ENCODE measurements at regions not wholly inside any gene's neighbourhood (a gene's known extent, or its start where the extent isn't known, plus 50 kb on each side); places are given as distances from the start of the nearest gene placed in this dataset.

GRCh38 chr16:73565263-73565662 is 517.3 kb upstream of the ZFHX3 start:
- TF ChIP-seq CTCF (IDR thresholded peaks at IDR 0.05) (peak in 1 of 6 experiments; percentile 11), POLR2A (IDR thresholded peaks at IDR 0.05) (no peak)
